ENCODE measurements at regions not wholly inside any gene's neighbourhood (a gene's known extent, or its start where the extent isn't known, plus 50 kb on each side); places are given as distances from the start of the nearest gene placed in this dataset.
"Not testable (repeated sequence)": the region's sequence is repeated elsewhere in the genome, so short reads cannot be mapped to it uniquely, and the experiment has no call there.

DNA sequence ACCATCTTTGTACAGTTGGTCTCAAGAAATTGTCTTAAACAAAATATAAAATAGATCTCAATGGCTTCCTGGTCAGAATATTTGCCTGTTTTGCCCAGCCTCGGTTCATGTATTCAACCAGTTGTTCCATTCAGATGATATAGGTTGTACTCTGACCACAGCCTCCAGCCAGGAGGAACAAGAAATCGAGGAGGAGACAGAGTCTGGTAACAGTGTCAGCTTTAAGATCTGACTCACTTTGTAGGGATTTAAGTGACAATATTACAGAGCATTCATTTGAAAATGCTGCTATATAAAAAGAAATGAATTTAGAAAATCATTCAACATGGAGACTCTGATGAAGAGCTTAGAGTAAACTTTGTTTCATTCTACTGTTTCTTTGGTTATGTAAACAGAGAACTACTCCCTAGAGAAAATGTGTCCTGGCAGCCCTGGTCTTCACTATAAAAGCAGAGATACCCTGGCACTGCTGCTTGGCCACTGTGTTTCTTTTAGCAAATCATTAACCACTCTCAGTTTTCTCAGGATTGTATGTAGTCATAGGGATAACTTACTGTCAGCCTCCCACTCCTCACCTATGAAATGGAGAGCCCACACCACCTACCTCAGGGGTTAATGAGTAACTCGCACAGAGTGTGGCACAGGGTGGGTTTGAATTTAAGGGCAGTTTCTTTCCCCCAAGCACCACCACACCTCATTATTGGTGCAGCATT is 53.5 kb downstream of the PAGE2 start:
- H3K9me3 Mint-ChIP-seq = no peaks in the 10 kb centered on the region
- no peaks in the 10 kb centered on the region for H3K27me3 Mint-ChIP-seq
- H3K4me1 Mint-ChIP-seq = no peaks in the 10 kb centered on the region
- no peak overlapping the region for H3K4me3 Mint-ChIP-seq
- H3K27ac Mint-ChIP-seq = no peak overlapping the region
- peaks cover 21% of the 10 kb centered on the region for H3K36me3 Mint-ChIP-seq
- no peak for ATAC-seq

GRCh38 chrX:55142919-55143310 is 54.1 kb downstream of the PAGE2 start:
- Mint-ChIP-seq H3K9me3 (no peaks in the 10 kb centered on the region), H3K36me3 (peaks cover 21% of the 10 kb centered on the region), H3K27me3 (no peaks in the 10 kb centered on the region), H3K4me1 (no peaks in the 10 kb centered on the region), H3K4me3 (no peak overlapping the region), H3K27ac (no peak overlapping the region)
- no peak for ATAC-seq

DNA sequence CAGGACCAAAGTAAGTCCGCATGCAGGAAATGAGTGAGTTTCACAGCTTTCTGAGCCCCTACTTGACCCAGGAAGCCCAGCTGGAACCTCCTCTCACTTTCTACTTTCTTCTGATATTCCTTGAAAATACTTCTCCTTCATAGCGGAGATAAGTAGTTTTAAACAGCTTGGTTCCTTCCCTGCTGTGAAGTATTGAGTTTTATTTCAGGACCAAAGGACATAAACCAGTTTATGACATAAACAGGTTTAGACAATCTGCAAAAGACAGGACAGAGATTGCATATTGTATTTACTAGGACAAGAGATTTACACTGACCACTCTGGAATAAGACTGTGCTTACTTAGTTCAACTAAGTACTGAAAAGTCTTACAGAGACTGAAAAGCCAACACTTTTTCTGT is 54.8 kb downstream of the PAGE2 start:
- Mint-ChIP-seq H3K9me3 (no peaks in the 10 kb centered on the region), H3K27me3 (no peaks in the 10 kb centered on the region), H3K36me3 (peaks cover 20% of the 10 kb centered on the region), H3K4me1 (no peaks in the 10 kb centered on the region), H3K4me3 (no peak overlapping the region), H3K27ac (no peak overlapping the region)
- no peak for ATAC-seq

DNA sequence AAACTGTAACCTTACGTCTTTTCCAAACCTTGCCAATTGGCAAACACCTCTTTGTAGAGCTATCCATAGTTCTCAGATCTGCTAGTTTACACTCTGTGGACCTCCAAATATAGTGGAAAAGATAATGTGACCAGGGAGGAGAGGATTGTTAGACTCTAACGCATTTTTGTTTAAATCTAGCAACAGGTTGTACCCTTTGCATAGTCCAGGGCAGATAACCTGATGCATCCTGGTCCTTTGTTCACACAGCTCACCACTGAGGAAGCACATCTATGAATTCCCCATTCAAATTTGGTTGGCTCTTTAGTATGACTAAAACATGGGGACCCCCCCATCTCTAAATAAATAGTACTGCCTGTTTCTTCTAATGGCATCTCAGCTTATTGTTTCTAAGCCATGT is 55.9 kb downstream of the PAGE2 start:
- Mint-ChIP-seq H3K27ac (no peak overlapping the region), H3K27me3 (no peaks in the 10 kb centered on the region), H3K9me3 (no peaks in the 10 kb centered on the region), H3K36me3 (peaks cover 16% of the 10 kb centered on the region), H3K4me1 (no peaks in the 10 kb centered on the region), H3K4me3 (no peak overlapping the region)
- ATAC-seq = no peak

- ATAC-seq = no peak
- peaks cover 6% of the 10 kb centered on the region for H3K36me3 Mint-ChIP-seq
- no peak overlapping the region for H3K4me3 Mint-ChIP-seq
- H3K9me3 Mint-ChIP-seq = no peaks in the 10 kb centered on the region
- H3K27ac Mint-ChIP-seq = no peak overlapping the region
- H3K4me1 Mint-ChIP-seq = no peaks in the 10 kb centered on the region
- no peaks in the 10 kb centered on the region for H3K27me3 Mint-ChIP-seq
These were observed 60.4 kb downstream of the PAGE2 start for GRCh38 chrX:55149242-55149641.

DNA sequence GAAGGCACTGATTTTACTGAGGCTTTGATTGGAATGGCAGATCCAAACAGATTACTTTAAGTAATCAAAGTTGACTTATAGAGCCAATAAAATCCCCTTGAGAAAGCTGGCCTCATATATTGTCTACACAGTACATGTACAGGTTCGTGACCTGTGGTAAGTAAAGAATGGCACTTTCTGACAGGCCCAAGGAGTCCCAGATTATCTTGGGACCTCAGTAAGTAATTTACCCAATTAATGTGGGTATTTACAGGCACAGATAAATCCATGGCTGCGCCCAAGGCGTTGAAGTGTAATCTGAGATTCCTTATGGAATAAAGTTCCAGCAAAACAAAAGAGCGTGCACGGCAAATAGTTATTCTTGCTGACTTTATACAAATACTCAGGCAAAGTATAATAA is 62.4 kb downstream of the PAGE2 start:
- H3K4me3 Mint-ChIP-seq = no peak overlapping the region
- peaks cover 16% of the 10 kb centered on the region for H3K36me3 Mint-ChIP-seq
- H3K9me3 Mint-ChIP-seq = no peaks in the 10 kb centered on the region
- no peaks in the 10 kb centered on the region for H3K27me3 Mint-ChIP-seq
- H3K4me1 Mint-ChIP-seq = no peaks in the 10 kb centered on the region
- no peak for ATAC-seq
- no peak overlapping the region for H3K27ac Mint-ChIP-seq

DNA sequence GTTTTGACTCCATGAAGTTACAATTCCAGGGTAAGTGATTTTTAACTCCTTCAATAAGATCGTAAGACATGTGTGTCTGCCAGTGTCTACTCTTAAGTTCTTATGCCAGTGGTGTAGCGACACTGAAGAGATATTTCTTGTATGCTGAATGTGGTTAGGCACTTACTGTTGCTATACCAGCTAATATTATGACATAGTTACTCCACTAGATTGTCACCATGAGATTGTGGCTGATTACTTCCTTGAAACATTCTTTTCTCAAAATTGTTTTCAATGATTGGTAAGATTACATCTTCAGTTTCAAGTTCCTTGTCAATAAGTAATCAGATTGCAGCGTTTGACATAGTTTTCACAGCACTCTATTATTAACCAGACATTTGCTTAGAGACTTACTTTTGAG is 60.6 kb upstream of the PAGE5 start:
- H3K27ac Mint-ChIP-seq = no peak overlapping the region
- no peak overlapping the region for H3K4me3 Mint-ChIP-seq
- ATAC-seq = no peak
- no peaks in the 10 kb centered on the region for H3K9me3 Mint-ChIP-seq
- H3K4me1 Mint-ChIP-seq = peaks cover 8% of the 10 kb centered on the region
- H3K27me3 Mint-ChIP-seq = no peaks in the 10 kb centered on the region
- peaks cover 10% of the 10 kb centered on the region for H3K36me3 Mint-ChIP-seq

DNA sequence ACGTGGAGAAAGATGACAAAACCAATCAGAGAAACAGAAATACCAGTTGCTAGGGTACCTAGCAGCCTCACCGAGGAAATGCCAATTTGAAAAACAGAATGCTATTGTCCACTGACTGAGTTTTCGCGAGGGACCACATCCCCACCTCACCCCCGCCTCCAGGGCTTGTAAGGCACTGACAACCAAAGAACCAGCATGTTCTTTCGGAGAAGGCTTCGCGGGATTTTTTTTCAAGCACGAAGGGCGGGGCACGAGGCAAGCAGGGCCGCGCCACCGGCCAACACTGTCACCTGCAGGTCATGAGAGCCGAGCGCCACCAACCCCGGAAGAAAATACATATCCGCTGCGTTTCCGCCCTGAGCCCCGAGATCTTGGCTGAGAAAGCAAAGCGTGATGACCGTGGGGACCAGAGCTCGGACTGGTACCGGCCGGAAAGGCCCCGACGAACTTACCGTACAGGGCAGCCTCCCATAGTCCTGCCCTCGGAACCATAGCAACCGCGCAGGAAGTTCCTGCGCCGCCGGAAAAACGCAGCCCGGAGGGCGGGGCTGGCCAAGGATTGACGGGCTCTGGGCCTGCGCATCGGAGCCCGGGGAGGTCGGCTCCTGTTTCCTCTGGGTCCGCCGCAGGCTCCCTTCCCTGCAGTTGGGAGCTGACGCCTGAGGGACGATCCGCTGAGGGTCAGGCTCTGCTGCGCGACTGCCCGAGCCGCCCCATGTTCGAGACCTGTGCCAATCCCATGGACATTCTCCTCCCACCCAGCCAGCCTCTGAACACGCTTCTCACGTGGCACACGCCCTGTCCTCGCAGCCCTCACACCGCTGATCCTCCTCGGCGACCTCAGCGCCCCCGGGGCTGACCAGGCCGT is 59.2 kb upstream of the PAGE5 start:
- Mint-ChIP-seq H3K9me3 (no peaks in the 10 kb centered on the region), H3K27ac (peak overlapping the region; percentile 85), H3K27me3 (no peaks in the 10 kb centered on the region), H3K36me3 (no peaks in the 10 kb centered on the region), H3K4me1 (peaks cover 8% of the 10 kb centered on the region), H3K4me3 (peak overlapping the region; percentile 86)
- peak; percentile 97 for ATAC-seq

GRCh38 chrX:55161581-55161980 is 58.6 kb upstream of the PAGE5 start:
- H3K4me3 Mint-ChIP-seq = peak overlapping the region; percentile 86
- no peak for ATAC-seq
- H3K27me3 Mint-ChIP-seq = no peaks in the 10 kb centered on the region
- H3K9me3 Mint-ChIP-seq = no peaks in the 10 kb centered on the region
- H3K4me1 Mint-ChIP-seq = peaks cover 8% of the 10 kb centered on the region
- peak overlapping the region; percentile 85 for H3K27ac Mint-ChIP-seq
- H3K36me3 Mint-ChIP-seq = no peaks in the 10 kb centered on the region

DNA sequence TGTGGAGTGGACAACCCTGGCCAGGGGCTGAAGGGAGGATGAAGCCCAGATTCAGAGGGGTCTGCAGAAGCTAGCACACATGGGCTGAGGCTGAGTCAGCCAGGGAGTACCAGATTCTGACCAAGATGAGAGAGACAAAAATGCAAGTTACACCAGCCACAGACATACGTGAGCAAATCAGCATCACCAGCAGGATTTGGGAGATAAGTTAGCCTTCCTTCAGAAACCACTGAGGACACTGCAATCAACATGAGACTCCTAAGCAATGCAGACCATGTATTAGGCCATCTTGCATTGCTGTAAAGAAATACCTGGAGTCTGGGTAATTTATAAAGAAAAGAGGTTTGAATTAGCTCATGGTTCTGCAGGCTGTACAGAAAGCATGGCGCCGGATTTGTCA is 57.0 kb upstream of the PAGE5 start:
- H3K27me3 Mint-ChIP-seq = no peaks in the 10 kb centered on the region
- no peaks in the 10 kb centered on the region for H3K9me3 Mint-ChIP-seq
- H3K4me3 Mint-ChIP-seq = no peak overlapping the region
- no peak overlapping the region for H3K27ac Mint-ChIP-seq
- ATAC-seq = no peak
- H3K4me1 Mint-ChIP-seq = peaks cover 8% of the 10 kb centered on the region
- H3K36me3 Mint-ChIP-seq = no peaks in the 10 kb centered on the region

DNA sequence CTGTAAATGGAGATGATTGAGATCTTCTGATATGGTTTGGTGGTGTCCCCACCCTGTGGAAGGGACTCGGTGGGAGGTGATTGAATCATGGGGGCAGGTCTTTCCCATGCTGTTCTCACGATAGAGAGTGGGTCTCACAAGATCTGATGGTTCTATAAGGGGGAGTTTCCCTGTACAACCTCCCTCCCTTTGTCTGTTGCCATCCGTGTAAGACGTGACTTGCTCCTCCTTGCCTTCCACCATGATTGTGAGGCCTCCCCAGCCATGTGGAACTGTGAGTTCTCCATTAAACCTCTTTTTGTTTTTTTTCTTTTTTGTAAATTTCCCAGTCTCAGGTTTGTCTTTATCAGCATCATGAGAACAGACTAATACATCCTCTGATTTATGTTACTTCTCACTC is 55.1 kb upstream of the PAGE5 start:
- H3K36me3 Mint-ChIP-seq, H3K27ac Mint-ChIP-seq, H3K9me3 Mint-ChIP-seq, H3K27me3 Mint-ChIP-seq, H3K4me3 Mint-ChIP-seq, ATAC-seq: not testable (repeated sequence)
- peaks cover 13% of the 10 kb centered on the region for H3K4me1 Mint-ChIP-seq

DNA sequence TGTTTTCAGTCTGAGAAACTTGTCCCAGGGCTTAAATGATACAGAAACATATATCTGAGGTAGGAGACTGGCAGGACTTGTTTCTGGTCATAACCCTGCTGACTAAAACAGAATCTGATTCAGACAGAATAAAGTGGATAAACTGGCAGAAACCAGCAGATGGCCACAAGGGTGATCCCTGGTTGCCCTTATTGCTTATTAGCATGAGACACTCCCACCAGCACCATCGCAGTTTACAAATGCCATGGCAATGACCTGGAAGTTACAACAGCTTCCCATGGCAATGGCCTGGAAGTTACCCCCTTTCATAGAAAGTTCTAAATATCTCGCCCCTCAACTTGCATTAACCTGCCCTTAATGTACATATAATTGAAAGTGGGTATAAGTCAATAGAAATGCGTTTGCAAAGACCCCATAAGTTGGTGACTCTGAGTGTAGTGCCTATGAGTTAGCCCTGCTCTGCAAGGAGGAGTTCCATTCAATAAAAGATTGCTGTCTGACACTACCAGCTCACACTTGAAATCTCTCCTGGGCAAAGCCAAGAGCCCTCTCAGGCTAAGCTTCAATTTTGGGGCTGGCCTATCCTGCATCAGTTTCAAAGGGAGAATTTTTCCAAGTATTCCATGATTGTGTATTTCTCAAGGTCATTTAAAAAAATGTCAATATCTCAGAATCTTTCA is 52.9 kb upstream of the PAGE5 start:
- no peak for ATAC-seq
- H3K27ac Mint-ChIP-seq = no peak overlapping the region
- peaks cover 8% of the 10 kb centered on the region for H3K4me1 Mint-ChIP-seq
- H3K36me3 Mint-ChIP-seq = no peaks in the 10 kb centered on the region
- no peaks in the 10 kb centered on the region for H3K27me3 Mint-ChIP-seq
- no peaks in the 10 kb centered on the region for H3K9me3 Mint-ChIP-seq
- H3K4me3 Mint-ChIP-seq = no peak overlapping the region

DNA sequence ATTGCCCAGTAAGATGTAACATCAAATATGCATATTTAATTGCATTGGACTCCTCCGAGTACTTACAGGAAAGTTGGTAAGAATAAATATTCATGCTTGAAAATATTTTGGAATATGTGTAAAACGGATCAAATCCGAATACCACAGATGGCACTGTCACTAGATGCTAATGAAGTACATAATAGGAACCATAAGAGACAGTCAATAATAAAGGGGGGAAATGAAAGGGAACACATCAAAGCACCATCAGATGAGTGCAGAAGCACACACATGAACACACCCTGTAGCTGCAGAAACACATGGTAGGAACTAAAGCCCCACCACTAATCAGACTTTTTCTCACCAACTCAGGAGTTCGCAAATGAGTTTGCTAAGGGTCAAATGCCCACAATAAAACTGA is 52.2 kb upstream of the PAGE5 start:
- ATAC-seq = no peak
- Mint-ChIP-seq H3K9me3 (no peaks in the 10 kb centered on the region), H3K27ac (no peak overlapping the region), H3K36me3 (no peaks in the 10 kb centered on the region), H3K27me3 (no peaks in the 10 kb centered on the region), H3K4me3 (no peak overlapping the region), H3K4me1 (peaks cover 8% of the 10 kb centered on the region)

GRCh38 chrX:55169782-55170181 is 50.4 kb upstream of the PAGE5 start:
- no peak for ATAC-seq

More at GRCh38 chrX:55169782-55170181, 50.4 kb upstream of the PAGE5 start:
- Mint-ChIP-seq H3K36me3 (no peaks in the 10 kb centered on the region), H3K4me1 (peaks cover 8% of the 10 kb centered on the region), H3K27me3 (no peaks in the 10 kb centered on the region), H3K27ac (no peak overlapping the region), H3K4me3 (no peak overlapping the region), H3K9me3 (no peaks in the 10 kb centered on the region)

All from stimulated activated memory B cell treated with anti-CD40 and anti-IgM and Interleukin-4, amounts not matched to agents 10 μg/mL and 1 μg/mL and 100 μg/mL, for 72 hours (primary cell).